ENCODE measurements at regions not wholly inside any gene's neighbourhood (a gene's known extent, or its start where the extent isn't known, plus 50 kb on each side); places are given as distances from the start of the nearest gene placed in this dataset.
"Not testable (repeated sequence)": the region's sequence is repeated elsewhere in the genome, so short reads cannot be mapped to it uniquely, and the experiment has no call there.

DNA sequence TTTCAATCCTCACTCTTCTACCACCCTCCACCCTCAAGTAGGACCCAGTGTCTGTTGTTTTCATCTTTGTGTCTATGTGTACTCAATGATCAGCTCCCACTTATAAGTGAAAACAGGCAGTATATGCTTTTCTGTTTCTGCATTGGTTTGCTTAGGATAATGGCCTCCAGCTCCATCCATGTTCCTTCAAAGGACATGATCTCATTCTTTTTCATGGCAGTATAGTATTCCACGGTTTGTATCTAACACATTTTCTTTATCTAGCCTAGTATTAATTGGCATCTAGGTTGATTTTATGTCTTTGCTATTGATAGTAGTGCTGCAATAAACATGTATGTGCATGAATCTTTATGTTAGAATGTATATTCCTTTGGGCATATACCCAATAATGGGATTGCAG lies 259.8 kb upstream of the KIF2A start:
- DNase-seq: no peak

DNA sequence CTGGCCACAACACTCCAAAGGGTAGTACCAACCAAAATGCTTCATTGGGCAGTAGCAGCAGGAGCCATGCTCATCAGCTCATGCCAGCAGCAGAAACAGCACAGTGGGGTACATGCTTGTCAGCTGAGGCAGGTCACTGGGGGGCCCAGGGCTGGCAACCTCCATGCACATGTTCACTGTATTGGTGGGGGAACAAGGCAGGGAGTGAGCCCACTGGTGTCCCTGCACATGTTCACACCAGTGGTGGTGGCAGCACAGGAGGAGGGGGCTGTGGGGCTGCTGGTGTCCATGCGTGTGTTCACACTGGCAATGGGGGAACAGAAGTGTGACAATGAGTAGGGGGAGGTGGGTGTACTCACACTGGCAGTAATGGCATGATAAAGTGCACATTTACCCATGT lies 254.3 kb upstream of the KIF2A start:
- DNase-seq: no peak

DNA sequence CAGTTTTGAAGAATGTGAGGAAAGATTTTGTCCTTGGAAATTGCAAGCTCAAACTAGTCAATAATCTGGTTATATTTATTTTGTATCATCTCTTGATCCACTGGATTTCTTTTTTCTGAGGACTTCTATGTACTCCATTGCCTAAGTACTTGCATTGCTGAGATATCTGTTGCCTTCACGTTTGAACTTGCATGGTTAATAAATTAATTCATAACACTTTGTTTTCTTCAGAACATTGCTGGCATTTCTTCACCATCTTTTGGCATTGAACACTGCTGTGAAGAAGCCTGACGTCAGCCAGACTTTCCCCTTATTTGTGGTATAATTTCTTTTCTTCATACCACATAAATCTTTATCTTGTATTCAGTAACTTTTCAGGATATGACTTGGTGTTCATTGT lies 246.0 kb upstream of the KIF2A start:
- no peak for DNase-seq

DNA sequence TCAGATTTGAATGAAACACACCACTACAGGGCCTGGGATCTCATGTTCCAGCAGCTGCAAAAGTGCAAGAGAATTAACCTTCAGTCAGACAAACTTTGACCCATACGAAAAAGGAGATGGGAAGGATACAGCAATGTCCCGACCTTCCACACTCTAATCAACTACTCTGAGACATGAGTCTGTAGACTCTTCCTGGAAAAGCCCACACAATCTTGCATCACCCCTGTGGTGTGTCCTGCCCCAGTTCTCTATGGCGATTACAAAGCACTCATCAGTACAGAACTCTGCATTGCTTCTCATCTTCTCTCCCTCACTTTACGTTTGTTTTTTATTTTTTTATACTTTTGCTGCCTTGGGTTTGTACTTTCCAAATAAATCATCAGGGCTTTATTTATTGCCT lies 241.0 kb upstream of the KIF2A start:
- DNase-seq: no peak

DNA sequence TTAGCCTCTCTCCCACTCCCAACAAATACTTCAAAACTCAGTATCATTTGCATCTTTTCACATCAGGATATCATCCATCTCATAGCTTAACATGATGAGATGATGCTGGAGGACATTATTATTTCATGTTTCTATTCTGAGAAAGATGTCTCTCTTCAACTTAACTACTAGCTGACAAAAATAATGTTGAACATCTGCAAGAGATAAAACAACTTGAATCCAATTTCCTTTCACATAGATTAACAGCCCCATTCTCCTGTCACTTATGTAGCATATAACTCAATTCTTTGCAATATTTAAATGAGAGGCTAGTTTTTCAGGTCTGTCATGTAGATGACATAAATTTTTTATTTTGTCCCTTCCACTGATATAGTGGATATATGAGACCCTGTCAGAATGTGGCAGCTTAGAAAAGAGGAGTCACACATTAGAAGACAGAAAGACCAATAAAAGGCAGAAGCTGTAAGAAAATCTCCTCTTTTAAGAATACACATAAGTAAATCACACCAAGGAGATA lies 239.2 kb upstream of the KIF2A start:
- no peak for DNase-seq

DNA sequence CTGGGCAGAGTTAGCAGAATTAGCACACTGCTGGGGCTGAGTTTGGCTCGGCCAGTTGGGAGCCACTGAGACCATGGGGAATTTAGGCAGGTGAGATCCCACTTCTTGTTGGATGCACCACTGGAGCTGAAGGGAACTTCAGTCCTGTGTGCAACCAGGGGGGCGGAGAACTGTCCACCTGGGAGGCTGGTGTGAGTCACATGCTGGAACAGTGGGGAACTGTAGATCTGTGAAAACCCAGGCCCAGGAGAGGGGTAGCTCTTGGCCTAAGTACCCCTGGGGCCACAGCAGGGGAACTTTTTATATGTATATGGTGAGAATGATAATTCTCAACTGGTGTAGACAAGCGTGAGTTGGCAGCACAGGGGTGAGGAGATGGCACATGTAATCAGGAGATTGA lies 237.5 kb upstream of the KIF2A start:
- no peak for DNase-seq

DNA sequence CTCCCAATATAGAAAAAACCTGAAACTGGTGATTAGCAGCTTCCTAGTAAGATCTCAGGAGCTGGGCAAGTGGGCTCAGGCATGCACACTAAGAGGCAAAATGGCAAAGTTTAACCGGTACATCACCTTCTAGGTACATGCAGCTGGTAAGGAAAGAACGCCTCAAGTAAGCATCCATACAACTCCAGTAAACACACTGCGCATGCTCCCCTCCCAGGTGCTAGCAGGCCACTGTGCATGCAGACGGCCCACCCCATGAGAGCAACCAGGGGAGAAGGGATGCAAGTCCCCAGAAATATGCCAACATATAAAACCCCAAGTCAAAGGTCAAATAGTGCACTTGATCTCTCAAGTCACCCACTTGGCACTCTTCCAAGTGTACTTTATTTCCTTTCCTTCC lies 228.6 kb upstream of the KIF2A start:
- DNase-seq: no peak

DNA sequence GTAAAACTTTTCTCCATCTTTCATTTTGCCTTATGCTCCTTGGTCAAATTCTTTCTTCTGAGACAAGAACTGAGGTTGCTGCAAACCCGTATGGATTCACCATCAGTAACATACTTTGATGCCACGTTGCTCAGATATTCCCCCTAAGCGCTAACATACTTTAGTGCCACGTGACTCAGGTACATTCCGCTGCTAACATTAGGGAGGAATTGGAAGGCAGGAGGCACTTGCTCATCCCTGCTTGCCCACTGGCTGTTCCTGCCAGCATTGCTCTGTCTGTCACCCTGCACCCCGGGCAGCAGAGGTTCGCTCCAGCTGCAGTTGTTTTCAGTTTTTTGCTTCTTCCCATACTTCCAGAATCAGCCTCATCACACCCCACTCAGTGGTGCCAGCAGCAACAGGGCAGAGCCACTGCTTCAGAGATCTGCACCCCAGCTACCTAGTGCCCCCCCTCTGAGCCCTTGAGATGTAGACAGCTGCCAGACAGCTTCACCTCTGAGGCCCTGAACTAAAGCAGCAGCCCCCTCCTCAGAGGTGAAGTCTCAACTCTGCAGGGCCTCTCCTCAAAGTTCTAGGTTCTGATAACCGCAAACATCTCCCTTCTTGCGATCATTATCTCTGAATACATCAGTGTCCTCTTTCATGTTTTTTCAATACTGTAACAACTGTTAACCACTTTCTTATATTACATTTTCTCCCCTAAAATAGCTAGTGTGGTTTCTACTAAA lies 228.0 kb upstream of the KIF2A start:
- DNase-seq: no peak

DNA sequence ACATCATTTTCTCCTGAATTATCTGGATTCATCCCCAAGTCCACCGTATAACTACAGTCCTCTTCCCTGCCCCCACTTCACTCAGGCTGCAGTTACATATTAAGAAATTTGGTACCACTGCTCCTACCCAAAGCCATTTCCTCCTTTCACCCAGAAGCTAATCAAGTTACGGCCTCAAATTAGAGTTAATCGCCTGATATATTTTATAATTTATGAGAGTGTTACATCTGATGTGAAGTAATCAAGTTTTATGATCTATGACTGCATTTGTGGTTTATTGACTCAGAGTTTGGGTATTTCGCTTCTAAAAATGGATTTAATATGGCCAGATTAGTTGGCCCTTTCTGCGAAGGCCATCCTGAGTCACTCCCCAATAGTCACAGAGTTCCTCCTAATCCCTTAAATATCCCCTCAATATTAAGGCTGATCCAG lies 223.6 kb upstream of the KIF2A start:
- no peak for DNase-seq

DNA sequence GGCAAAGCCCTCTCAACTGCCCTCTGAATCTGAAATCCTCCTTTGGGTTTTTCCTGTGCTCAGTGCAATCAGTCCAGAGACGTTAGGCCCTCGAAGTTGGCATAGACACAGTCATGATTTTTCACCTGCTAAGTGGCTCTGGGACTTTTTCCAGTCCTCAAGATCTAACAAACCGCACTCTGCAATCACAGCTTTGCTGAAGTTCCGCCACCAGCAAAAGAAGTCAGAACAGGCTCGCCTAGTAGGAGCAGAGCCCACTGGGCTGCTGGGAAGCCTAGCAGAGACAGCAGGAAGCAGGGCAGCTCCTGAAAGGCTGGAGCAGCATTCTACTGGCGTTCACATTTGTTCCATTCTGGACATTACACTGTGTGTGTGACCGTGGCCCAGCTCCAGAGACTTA lies 222.8 kb upstream of the KIF2A start:
- no peak for DNase-seq

DNA sequence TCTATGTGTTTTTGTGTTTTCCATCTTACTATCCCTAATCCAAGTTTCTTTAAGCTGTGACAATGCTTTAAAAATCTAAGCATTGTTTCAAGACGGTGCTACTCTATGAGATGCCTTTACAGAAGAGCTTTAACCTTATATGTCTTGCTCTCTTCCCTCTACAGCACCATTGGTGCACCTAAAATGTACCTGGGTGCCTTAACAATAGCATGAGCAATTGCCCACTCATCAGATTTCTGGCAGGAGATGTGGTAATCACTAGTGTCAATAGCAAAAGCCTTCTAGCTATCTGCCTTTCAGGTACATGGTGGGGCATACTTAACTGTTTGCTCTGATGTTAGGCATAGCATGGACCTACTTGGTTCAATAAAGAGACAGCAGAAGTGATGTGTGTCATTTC lies 222.3 kb upstream of the KIF2A start:
- DNase-seq: no peak

DNA sequence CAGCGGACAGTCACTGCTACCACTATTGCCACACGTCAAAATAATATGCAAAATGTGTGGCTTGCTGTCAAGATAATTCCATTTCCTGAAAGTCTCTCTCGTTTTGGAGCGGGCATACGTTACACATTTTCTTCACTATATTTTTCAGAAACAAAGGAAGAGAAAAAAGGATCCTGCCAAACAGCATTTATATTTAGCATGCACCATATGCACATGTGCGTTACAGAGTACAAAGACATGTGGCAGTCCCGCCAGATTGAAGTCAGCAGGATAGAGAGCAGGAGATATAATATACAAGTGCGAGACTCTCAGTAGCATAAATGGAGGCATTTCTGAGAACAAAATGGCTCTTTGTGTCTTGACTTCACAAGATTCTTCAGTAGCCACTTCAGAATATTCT lies 221.6 kb upstream of the KIF2A start:
- DNase-seq: no peak

DNA sequence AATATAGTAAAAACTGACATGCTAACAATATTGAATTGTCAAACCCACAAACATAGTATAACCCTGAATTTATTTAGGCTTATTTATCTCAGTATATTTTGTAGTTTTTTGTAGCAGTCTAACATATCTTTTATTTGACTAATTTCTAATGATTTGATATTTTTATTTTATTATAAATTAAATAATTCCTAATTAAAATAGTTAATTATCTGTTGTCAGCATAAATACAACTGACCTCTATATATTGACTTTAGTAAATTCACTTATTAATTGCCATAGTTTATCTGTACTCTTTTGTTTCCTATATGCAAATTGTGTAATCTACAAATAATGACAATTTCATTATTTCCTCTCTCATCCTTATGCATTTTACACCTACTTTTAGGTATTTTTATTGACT lies 215.1 kb upstream of the KIF2A start:
- no peak for DNase-seq

DNA sequence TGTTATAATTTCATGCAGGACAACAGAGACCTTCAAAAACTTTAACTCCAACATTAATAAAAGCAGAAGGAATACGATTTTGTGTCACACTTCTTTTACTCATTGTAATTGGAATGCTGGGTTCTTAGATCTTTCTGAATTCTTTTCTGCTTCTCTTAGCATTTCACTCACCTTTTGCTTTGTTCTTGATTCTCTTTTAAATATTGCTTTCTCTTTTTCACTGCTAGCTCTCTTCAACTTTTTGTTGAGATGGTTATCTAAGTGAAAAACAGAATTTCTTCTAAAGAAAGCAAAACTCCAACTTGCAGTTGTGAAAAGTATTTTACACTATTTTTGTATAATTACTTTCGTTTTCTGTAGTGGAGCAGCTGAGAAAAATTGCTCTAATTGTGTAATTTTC lies 212.6 kb upstream of the KIF2A start:
- no peak for DNase-seq

DNA sequence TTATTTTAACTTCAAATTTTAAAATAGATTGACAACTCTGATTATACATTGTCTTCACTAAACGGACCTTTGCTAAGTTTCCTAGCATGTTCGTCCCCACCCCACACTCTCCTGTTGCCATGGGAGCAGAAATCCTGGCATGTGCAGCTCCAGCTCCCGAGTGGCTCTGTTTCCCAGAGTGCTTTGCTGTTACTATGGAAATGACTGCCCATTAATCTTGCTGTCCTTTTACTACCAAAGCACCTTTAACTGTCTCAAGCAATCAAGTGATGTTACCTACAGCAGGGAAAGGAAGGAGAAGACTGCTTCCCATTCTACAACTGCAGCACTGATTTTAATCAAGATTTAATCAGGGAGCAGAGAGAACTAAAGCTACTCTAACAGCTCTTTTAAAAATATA lies 212.0 kb upstream of the KIF2A start:
- no peak for DNase-seq

DNA sequence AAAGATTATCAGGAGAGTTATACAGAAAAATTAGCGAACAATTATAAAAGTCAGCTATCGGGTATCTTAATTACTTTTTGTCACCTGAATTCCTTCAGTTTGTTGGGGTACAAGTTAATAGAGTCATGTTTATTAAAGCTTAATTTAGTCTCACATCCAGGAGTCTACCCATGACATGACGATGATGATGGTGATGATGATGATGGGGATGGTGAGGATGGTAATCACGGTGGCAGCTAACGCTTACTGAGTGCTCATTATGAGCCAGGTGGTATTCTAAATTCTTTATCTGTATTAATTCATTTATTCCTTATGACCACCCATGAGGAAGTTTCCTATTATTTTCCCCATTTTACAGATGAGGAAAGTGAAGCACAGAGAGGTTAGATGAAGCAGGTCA lies 208.6 kb upstream of the KIF2A start:
- no peak for DNase-seq

DNA sequence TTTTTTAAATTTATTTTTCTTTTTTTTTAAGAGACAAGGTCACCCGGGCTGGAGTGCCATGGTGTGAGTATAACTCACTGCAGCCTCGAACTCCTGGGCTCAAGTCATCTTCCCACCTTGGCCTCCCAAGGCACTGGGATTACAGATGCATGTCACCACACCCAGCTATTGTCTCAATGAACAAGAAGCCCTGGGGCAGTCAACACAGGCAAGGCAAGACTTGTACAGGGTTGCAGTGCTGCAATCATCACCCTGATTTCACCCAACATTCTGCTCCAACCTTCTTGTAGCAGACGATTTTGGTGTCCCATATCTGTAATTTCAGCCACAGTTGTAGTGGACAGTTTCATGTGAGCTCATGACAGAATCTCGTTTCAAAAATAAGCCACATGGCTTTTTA lies 205.8 kb upstream of the KIF2A start:
- DNase-seq: no peak

DNA sequence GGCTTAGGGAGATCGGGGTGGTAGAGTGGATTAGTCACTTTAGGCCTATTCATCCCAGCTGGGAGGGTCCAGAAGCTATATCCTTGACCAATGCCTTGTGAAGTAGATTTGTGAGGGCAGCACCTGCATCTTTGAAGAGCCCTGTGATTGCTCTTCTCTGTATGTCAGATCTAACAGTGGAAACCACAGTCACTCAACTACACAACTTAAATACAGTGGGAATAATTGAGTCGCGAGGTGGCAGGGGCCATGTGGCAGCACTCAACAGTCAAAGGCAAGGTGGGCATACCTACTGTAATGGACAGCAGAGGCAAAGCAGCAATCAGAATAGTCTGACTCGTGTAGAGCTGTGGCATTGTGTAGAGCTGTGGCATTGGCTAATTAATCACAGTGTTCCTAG lies 202.1 kb upstream of the KIF2A start:
- not testable (repeated sequence) for DNase-seq

DNA sequence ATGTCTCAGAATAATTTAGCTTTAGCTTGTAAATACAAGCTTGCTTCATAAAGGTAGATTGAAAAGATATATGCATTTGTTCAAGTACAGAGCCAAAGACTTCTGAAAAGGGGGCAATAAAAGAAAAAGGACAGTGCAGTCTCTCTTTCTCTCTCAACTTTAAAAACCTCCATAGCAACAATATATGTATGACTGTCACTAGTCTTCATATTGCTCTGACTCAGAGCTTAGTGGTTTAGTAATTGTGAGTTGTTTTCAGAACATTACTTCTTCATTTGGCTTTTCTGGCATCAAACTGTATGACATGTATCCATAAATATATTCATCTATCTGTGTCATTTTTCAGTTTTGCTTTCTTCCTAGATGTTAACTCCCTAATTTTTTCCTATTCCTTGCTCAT lies 194.6 kb upstream of the KIF2A start:
- no peak for DNase-seq

DNA sequence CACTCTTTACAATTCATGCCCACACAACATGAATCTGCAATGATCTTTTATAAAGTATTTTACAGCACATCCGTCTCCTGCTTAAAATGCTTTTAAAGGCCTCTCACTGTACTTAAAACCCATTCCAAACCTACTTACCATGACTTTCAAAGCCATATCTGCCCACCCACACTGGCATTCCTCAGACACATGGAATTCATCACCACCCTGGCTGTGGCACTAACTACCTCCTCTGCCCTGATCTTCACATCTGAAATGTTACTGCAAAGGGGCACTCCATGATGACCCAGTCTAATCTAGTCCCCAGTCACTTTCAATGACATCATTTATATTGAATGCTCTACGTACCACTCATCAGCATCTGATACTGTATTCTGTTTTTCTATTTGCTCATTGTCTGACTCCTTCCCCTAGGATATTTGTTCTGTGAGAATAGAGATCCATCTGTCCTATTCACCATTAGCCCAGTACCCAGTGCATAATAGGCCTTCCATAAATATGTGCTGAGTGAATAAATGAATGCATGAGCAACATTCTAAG lies 193.2 kb upstream of the KIF2A start:
- DNase-seq: no peak

DNA sequence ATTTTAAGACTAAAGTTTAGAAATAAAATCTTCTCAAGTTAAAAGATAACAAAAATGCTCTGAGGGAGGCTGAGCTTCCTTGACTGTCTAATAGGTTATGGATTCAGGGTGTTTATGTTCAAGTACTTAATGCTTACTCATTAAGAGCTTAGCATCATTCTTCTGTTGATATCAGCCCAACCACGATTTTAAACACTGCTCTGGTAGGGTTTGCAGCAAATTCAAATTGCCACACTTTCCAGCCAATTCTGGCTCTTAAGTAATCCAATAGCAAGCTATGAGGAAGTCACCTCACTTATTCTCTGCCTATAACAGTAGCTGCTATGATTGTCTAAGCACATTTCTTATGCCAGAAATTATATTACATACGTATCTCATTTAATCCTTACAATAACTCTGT lies 191.0 kb upstream of the KIF2A start:
- no peak for DNase-seq

DNA sequence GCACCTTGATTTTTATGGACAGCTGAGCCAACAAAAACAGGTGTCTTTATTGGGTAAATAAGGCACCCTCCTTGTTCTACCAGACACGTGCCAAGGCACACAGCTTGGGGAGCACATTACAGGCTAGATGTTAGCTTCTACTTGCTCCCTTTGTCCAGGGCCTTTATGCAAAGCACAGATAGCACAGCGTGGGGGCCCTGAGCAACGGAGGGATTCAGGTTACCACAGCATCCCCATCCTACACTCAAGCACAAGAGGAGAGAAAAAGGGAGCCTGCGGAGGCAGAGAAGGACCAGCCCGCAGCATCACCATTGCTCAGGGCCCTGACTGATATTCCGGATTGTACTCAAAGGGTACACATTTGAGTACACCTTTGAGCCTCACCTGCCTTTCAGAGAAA lies 181.7 kb upstream of the KIF2A start:
- no peak for DNase-seq

DNA sequence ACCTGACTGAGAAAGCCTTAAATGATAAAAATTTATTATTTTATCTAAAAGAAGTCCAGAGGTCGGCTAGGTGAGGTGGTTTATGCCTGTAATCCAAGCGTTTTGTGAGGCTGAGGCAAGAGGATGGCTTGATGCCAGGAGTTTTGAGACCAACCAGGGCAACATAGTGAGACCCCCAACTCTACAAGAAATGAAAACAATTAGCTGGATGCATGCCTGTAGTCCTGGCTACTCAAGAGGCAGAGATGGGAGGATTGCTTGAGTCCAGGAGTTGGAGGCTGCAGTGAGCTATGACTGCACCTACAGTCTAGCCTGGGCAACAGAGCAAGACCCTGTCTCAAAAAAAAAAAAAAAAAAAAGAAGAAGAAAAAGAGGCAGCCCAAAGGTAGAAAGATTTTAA lies 179.9 kb upstream of the KIF2A start:
- DNase-seq: no peak

DNA sequence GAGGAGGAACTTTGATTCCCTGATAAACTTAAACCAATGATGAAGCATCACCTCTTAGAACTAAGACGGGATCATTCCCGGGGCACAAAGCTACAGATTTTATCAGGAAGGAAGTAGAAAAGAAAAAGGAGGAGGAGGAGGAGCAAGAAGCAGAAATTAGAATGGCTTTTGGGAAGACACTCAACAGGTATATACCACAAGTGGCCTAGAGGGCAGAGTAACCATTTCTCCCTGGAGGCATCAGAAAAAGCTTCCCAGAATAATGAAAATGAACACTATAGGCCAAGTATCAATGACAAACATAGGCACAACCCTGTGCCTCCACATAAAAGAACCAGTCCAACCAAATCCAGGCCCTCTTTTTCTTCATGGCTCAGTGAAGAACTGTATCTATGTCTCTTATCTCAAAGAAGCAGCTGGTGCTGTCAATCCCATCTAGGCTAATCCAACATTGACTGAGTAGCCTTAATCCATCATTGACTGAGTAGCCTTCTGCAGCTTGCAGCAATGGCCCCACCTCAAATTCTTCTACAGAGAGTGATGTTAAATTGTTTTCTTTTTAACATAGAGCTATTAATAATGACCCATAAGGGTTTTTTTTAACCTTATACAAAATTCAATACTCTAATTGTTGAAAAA lies 178.8 kb upstream of the KIF2A start:
- DNase-seq: no peak

DNA sequence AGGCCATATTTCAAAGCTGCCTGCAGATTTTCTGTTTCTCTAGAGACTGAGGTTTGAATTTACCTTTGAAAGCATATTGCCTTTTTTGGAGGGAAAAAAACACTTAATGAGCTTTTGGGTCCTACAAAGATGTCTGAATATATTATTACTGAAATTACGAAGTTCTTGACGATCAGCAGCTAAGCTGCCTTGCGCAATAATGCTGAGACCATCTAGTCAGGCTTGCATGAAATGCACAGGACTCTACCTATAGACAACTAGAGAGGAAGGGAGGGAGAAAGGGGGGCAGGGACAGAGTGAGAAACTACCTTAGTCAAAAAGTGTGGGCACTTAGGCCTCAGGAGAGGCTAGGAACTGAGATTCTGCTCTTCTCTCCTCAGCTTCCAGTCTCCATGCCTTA lies 175.9 kb upstream of the KIF2A start:
- DNase-seq: no peak
